NCI-H1105 (cell line): ENCODE measurements at regions not wholly inside any gene's neighbourhood (a gene's known extent, or its start where the extent isn't known, plus 50 kb on each side); places are given as distances from the start of the nearest gene placed in this dataset.
"Not testable (repeated sequence)": the region's sequence is repeated elsewhere in the genome, so short reads cannot be mapped to it uniquely, and the experiment has no call there.

Experiments used
- DNase-seq: peaks from one replicate; lab custom pipeline; 2025; lab: John Stamatoyannopoulos, UW

- no peak for DNase-seq
Measured at GRCh38 chr1:90864681-90865080, 147.6 kb upstream of the BARHL2 start.

GRCh38 chr1:90862782-90863181, 145.7 kb upstream of the BARHL2 start:
- DNase-seq, result no peak

- not testable (repeated sequence) for DNase-seq
Measured at GRCh38 chr1:90861421-90861820, 144.3 kb upstream of the BARHL2 start.

GRCh38 chr1:90856463-90857007, 139.4 kb upstream of the BARHL2 start:
- DNase-seq, result no peak

GRCh38 chr1:90854397-90854924, 137.4 kb upstream of the BARHL2 start:
- peak; percentile 95 for DNase-seq

- no peak for DNase-seq
Measured at GRCh38 chr1:90851711-90852050, 134.6 kb upstream of the BARHL2 start.

- DNase-seq, result peak; percentile 79
Measured at GRCh38 chr1:90850898-90851710, 134.0 kb upstream of the BARHL2 start.

GRCh38 chr1:90850181-90850897, 133.2 kb upstream of the BARHL2 start:
- peak; percentile 13 for DNase-seq

- no peak for DNase-seq
Measured at GRCh38 chr1:90841473-90841872, 124.4 kb upstream of the BARHL2 start.

GRCh38 chr1:90840352-90840751, 123.2 kb upstream of the BARHL2 start:
- DNase-seq, result no peak

GRCh38 chr1:90839323-90839722, 122.2 kb upstream of the BARHL2 start:
- DNase-seq, result no peak

- DNase-seq, result no peak
Measured at GRCh38 chr1:90838720-90839119, 121.6 kb upstream of the BARHL2 start.

GRCh38 chr1:90837420-90837819, 120.3 kb upstream of the BARHL2 start:
- no peak for DNase-seq

- no peak for DNase-seq
Measured at GRCh38 chr1:90836345-90836679, 119.2 kb upstream of the BARHL2 start.

GRCh38 chr1:90835661-90836344, 118.7 kb upstream of the BARHL2 start:
- DNase-seq, result no peak

- peak; percentile 83 for DNase-seq
Measured at GRCh38 chr1:90834886-90835660, 118.0 kb upstream of the BARHL2 start.

GRCh38 chr1:90834354-90834885, 117.3 kb upstream of the BARHL2 start:
- DNase-seq, result no peak

- DNase-seq, result no peak
Measured at GRCh38 chr1:90833466-90834110, 116.5 kb upstream of the BARHL2 start.

GRCh38 chr1:90831910-90832309, 114.8 kb upstream of the BARHL2 start:
- no peak for DNase-seq

- no peak for DNase-seq
Measured at GRCh38 chr1:90826834-90827233, 109.7 kb upstream of the BARHL2 start.

- no peak for DNase-seq
Measured at GRCh38 chr1:90826024-90826423, 108.9 kb upstream of the BARHL2 start.
